ENCODE measurements at regions not wholly inside any gene's neighbourhood (a gene's known extent, or its start where the extent isn't known, plus 50 kb on each side); places are given as distances from the start of the nearest gene placed in this dataset.
A peak's percentile ranks its signal among the peaks of the same experiment; 100 is the strongest.

DNA sequence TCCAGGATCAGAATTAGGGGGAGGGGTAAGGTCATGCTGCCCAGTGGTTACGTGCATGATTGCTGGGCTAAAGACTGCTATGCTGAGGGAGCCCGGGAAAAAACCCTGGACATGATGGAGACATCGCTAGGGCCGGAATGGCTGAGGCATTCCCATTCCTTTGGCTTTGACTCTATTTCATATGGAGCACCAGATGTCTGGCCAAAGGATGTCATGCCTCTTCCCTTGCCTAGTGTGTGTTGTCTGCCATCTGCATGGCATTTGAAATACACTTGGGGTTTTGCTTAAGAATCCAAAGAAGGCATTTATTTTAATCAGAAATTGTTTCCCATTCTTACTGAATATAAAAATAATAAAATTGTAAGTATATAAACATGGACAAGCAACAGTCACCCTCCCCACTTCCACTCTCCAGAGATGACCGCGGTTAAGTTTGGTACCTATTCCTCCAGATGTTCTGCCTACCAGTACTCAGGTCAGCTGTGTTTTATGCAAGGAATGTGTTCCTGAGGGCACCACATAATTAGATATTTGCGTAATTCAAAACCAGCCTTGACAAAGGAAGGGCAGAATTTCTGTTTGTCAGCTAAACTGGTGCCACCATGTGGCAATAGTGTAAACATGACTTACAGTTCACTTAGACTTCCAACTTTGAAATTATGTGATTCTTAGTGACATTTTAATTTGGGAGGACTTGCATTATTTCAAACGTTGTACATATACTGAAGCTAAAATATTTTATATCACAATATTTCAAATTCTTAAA is 105.9 kb downstream of the CT47B1 start:
- no peak overlapping the region for H3K9ac ChIP-seq (ENCODE audit: low read length in 3 of 3)
- TF ChIP-seq, protein P1, sequence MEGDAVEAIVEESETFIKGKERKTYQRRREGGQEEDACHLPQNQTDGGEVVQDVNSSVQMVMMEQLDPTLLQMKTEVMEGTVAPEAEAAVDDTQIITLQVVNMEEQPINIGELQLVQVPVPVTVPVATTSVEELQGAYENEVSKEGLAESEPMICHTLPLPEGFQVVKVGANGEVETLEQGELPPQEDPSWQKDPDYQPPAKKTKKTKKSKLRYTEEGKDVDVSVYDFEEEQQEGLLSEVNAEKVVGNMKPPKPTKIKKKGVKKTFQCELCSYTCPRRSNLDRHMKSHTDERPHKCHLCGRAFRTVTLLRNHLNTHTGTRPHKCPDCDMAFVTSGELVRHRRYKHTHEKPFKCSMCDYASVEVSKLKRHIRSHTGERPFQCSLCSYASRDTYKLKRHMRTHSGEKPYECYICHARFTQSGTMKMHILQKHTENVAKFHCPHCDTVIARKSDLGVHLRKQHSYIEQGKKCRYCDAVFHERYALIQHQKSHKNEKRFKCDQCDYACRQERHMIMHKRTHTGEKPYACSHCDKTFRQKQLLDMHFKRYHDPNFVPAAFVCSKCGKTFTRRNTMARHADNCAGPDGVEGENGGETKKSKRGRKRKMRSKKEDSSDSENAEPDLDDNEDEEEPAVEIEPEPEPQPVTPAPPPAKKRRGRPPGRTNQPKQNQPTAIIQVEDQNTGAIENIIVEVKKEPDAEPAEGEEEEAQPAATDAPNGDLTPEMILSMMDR (IDR thresholded peaks at IDR 0.05; ENCODE audit: borderline replicate concordance, extremely low read depth, insufficient read depth), result peak; percentile 30
- no peak overlapping the region for H3K27ac ChIP-seq (ENCODE audit: low read depth in 2 of 2, low read length in 2 of 2)
- intact Hi-C loops (cut with DNase I), result no loop called here
- H3K4me1 ChIP-seq (ENCODE audit: control insufficient read depth in 2 of 3, insufficient read depth in 2 of 3, low read depth in 1 of 3, low read length in 3 of 3), result no peaks in the 10 kb centered on the region
- no peaks in the 10 kb centered on the region for H3K9me3 ChIP-seq (ENCODE audit: control insufficient read depth in 2 of 3, insufficient read depth in 1 of 3, low read length in 3 of 3)
- H3K27me3 ChIP-seq (ENCODE audit: control insufficient read depth, insufficient read depth, low read length), result no peaks in the 10 kb centered on the region
- no peaks in the 10 kb centered on the region for H3K36me3 ChIP-seq (ENCODE audit: control insufficient read depth in 2 of 3, insufficient read depth in 3 of 3, low read length in 3 of 3)
- DNase-seq (peak in 2 of 5 donors; percentile 43 to 64), FAIRE-seq (peak; percentile 84)
- H3K4me3 ChIP-seq (ENCODE audit: low read length in 3 of 3), result no peak overlapping the region

DNA sequence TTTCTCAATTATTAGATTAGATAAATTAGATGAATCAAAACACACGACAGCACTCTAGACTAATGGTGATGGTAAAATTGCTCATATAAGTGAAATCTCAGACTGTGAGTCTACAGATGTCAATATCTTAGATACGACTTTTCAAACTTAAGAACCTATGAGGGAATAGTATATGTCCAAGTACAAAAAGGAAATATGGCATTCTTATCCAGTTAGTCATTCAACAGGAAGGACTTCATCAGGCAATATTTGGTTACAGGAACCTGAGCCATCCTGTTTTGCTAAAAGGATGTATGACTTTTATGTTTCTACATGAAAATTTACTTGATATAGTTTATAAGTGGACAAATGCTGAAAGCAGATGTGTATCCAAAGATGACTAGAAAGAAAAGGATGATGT is 107.0 kb downstream of the CT47B1 start:
- FAIRE-seq, result no peak
- intact Hi-C loops (cut with DNase I), result no loop called here
- Histone ChIP-seq H3K9me3 (ENCODE audit: control insufficient read depth in 2 of 3, insufficient read depth in 1 of 3, low read length in 3 of 3) (no peaks in the 10 kb centered on the region), H3K27me3 (ENCODE audit: control insufficient read depth, insufficient read depth, low read length) (no peaks in the 10 kb centered on the region), H3K4me3 (ENCODE audit: low read length in 3 of 3) (no peak overlapping the region), H3K4me1 (ENCODE audit: control insufficient read depth in 2 of 3, insufficient read depth in 2 of 3, low read depth in 1 of 3, low read length in 3 of 3) (no peaks in the 10 kb centered on the region), H3K27ac (ENCODE audit: low read depth in 2 of 2, low read length in 2 of 2) (no peak overlapping the region), H3K36me3 (ENCODE audit: control insufficient read depth in 2 of 3, insufficient read depth in 3 of 3, low read length in 3 of 3) (no peaks in the 10 kb centered on the region), H3K9ac (ENCODE audit: low read length in 3 of 3) (no peak overlapping the region)
- no peak for DNase-seq
- TF ChIP-seq, protein P1 (IDR thresholded peaks at IDR 0.05; ENCODE audit: borderline replicate concordance, extremely low read depth, insufficient read depth), result no peak

DNA sequence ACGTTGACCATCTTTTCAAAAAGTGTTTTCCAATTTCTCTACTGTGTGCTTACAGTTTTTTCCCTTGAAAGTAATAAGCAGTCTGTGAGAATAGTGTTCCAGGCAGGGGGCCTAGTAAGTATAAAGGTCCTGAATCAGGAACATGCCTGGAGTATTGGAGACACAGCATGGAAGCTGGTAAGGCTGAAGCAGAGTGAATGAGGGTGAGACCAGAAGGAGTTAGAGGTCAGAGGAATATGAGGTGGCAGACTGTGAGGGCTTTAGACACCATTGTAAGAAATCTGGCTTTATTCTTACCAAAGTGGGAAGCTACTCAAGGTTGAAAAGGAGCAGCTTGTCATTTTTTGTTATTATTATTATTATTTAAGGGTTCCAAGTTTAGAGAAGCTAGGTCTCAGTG is 107.4 kb downstream of the CT47B1 start:
- Histone ChIP-seq H3K27ac (ENCODE audit: low read depth in 2 of 2, low read length in 2 of 2) (no peak overlapping the region), H3K9ac (ENCODE audit: low read length in 3 of 3) (no peak overlapping the region), H3K9me3 (ENCODE audit: control insufficient read depth in 2 of 3, insufficient read depth in 1 of 3, low read length in 3 of 3) (no peaks in the 10 kb centered on the region), H3K4me3 (ENCODE audit: low read length in 3 of 3) (no peak overlapping the region), H3K4me1 (ENCODE audit: control insufficient read depth in 2 of 3, insufficient read depth in 2 of 3, low read depth in 1 of 3, low read length in 3 of 3) (no peaks in the 10 kb centered on the region), H3K36me3 (ENCODE audit: control insufficient read depth in 2 of 3, insufficient read depth in 3 of 3, low read length in 3 of 3) (no peaks in the 10 kb centered on the region), H3K27me3 (ENCODE audit: control insufficient read depth, insufficient read depth, low read length) (no peaks in the 10 kb centered on the region)
- FAIRE-seq (no peak), DNase-seq (no peak)
- TF ChIP-seq, protein P1 (IDR thresholded peaks at IDR 0.05; ENCODE audit: borderline replicate concordance, extremely low read depth, insufficient read depth), result no peak
- intact Hi-C loops (cut with DNase I), result no loop called here
